H1 (cell line): ENCODE measurements at regions not wholly inside any gene's neighbourhood (a gene's known extent, or its start where the extent isn't known, plus 50 kb on each side); places are given as distances from the start of the nearest gene placed in this dataset.

ENCODE experiments used
- CTCF ChIP-seq, 3 experiments: IDR thresholded peaks; 1 replicate in 2 of 3; 2 replicates in 1 of 3; pipeline versions ENCODE4 v1.5.1 to v1.6.1; 2011; ENCODE audit warnings: low read length in 3 of 3, mild to moderate bottlenecking in 3 of 3, inconsistent platforms in 2 of 3, low read depth in 1 of 3, moderate library complexity in 1 of 3; ENCODE audit not compliant: insufficient read depth in 1 of 3; ENCODE audit errors: control extremely low read depth in 1 of 3
- EZH2 ChIP-seq: fragments of 200-600 bp; sonication (generic); IDR thresholded peaks from 2 replicates; pipeline ENCODE4 v1.7.1; 2012; ENCODE audit warnings: low read depth, mild to moderate bottlenecking, moderate library complexity, low read length, inconsistent platforms; ENCODE audit not compliant: severe bottlenecking
- FOSL1 ChIP-seq: IDR thresholded peaks from 2 replicates; pipeline ENCODE4 v1.6.1; 2011; ENCODE audit warnings: mild to moderate bottlenecking, low read depth, low read length, moderate library complexity; ENCODE audit not compliant: insufficient read depth
- KDM5A ChIP-seq: fragments of 200-600 bp; IDR thresholded peaks from 2 replicates; pipeline ENCODE4 v1.7.1; 2012; ENCODE audit warnings: mild to moderate bottlenecking, low read length, inconsistent platforms, mixed read lengths
- POLR2A ChIP-seq, 2 experiments: IDR thresholded peaks; 1 replicate in 1 of 2; 2 replicates in 1 of 2; pipeline ENCODE4 v1.6.1; 2011; ENCODE audit warnings: low read depth in 2 of 2, low read length in 2 of 2, mild to moderate bottlenecking in 2 of 2; ENCODE audit errors: control extremely low read depth in 1 of 2
- RFX5 ChIP-seq: IDR thresholded peaks from 2 replicates; pipeline ENCODE4 v1.6.1; 2011; ENCODE audit warnings: low read depth, low read length, improper control_type of control experiment, borderline replicate concordance
- YY1 ChIP-seq: IDR thresholded peaks from 2 replicates; pipeline ENCODE4 v1.6.1; 2011; ENCODE audit warnings: low read depth, mild to moderate bottlenecking, low read length

GRCh38 chr2:217033186-217033585 is 173.3 kb upstream of the TNP1 start:
- no peak for TF ChIP-seq CTCF (IDR thresholded peaks at IDR 0.05; ENCODE audit: control extremely low read depth in 1 of 3, insufficient read depth in 1 of 3, low read depth in 1 of 3, low read length in 3 of 3)
- TF ChIP-seq FOSL1, result no peak
- TF ChIP-seq RFX5, result no peak
- no peak for TF ChIP-seq KDM5A
- TF ChIP-seq POLR2A (IDR thresholded peaks at IDR 0.05; ENCODE audit: control extremely low read depth in 1 of 2, low read depth in 2 of 2, low read length in 2 of 2), result no peak
- no peak for TF ChIP-seq EZH2
- no peak for TF ChIP-seq YY1
